Esophagus squamous epithelium (tissue), 4 donors: ENCODE measurements at regions not wholly inside any gene's neighbourhood (a gene's known extent, or its start where the extent isn't known, plus 50 kb on each side); places are given as distances from the start of the nearest gene placed in this dataset.

Experiments used
- POLR2A ChIP-seq, 4 donors: fragments of 450-650 bp; IDR thresholded peaks; one replicate each; pipeline ENCODE4 v1.6.1; 2017; ENCODE audit warnings: antibody characterized with exemption in 4 of 4, mild to moderate bottlenecking in 4 of 4, moderate library complexity in 3 of 4
- TF ChIP-seq, protein P1 (sequence below), 6 experiments: fragments of 450-650 bp in 4 of 6; fragments of 200-600 bp in 2 of 6; sonication (generic) in 2 of 6; IDR thresholded peaks; one replicate each; pipeline ENCODE4 v1.5.1; 2016 to 2019; ENCODE audit warnings: antibody characterized with exemption in 6 of 6, mild to moderate bottlenecking in 4 of 6, moderate library complexity in 4 of 6

DNA sequence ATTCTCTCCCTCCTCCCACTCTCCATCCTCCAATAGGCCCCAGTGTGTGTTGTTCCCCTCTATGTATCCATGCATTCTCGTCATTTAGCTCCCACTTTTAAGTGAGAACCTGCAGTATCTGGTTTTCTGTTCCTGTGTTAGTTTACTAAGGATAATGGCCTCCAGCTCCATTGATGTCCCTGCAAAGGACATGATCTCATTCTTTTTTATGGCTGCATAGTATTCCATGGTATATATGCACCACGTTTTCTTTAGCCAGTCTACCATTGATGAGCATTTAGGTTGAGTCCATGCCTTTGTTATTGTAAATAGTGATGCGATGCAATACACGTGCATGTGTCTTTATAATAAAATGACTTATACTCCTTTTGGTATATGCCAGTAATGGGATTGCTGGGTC is 100.3 kb upstream of the USP9X start:
- TF ChIP-seq, protein P1, sequence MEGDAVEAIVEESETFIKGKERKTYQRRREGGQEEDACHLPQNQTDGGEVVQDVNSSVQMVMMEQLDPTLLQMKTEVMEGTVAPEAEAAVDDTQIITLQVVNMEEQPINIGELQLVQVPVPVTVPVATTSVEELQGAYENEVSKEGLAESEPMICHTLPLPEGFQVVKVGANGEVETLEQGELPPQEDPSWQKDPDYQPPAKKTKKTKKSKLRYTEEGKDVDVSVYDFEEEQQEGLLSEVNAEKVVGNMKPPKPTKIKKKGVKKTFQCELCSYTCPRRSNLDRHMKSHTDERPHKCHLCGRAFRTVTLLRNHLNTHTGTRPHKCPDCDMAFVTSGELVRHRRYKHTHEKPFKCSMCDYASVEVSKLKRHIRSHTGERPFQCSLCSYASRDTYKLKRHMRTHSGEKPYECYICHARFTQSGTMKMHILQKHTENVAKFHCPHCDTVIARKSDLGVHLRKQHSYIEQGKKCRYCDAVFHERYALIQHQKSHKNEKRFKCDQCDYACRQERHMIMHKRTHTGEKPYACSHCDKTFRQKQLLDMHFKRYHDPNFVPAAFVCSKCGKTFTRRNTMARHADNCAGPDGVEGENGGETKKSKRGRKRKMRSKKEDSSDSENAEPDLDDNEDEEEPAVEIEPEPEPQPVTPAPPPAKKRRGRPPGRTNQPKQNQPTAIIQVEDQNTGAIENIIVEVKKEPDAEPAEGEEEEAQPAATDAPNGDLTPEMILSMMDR (IDR thresholded peaks at IDR 0.05) = no peak
- TF ChIP-seq POLR2A (IDR thresholded peaks at IDR 0.05) = no peak
